HFFc6 (cell line): ENCODE measurements at regions not wholly inside any gene's neighbourhood (a gene's known extent, or its start where the extent isn't known, plus 50 kb on each side); places are given as distances from the start of the nearest gene placed in this dataset.

Experiments
- DNase-seq: peaks from one replicate; pipeline ENCODE4 v3.0.0-alpha.2; 2018
- H3K27ac Mint-ChIP-seq: 2 replicates; pipeline ENCODE4 v1.8.0; 2020; ENCODE audit warnings: mild to moderate bottlenecking, mixed read lengths
- H3K27me3 Mint-ChIP-seq: 2 replicates; pipeline ENCODE4 v1.8.0; 2021; ENCODE audit warnings: mild to moderate bottlenecking, moderate library complexity, mixed read lengths; ENCODE audit not compliant: insufficient read depth
- H3K36me3 Mint-ChIP-seq: 2 replicates; pipeline ENCODE4 v1.8.0; 2021; ENCODE audit warnings: low read depth, mixed read lengths
- H3K4me1 Mint-ChIP-seq: 2 replicates; pipeline ENCODE4 v1.8.0; 2020; ENCODE audit warnings: low read depth, mixed read lengths
- H3K4me3 Mint-ChIP-seq: 2 replicates; pipeline ENCODE4 v1.8.0; 2020; ENCODE audit warnings: mild to moderate bottlenecking, moderate library complexity, mixed read lengths
- H3K9me3 Mint-ChIP-seq: 2 replicates; pipeline ENCODE4 v1.8.0; 2020; ENCODE audit warnings: mild to moderate bottlenecking, mixed read lengths
- TF ChIP-seq, protein P1 (sequence below): fragments of 200-600 bp; sonication (generic); IDR thresholded peaks from 2 replicates; pipeline ENCODE4 v1.5.0; 2021; ENCODE audit warnings: antibody characterized with exemption, mild to moderate bottlenecking

DNA sequence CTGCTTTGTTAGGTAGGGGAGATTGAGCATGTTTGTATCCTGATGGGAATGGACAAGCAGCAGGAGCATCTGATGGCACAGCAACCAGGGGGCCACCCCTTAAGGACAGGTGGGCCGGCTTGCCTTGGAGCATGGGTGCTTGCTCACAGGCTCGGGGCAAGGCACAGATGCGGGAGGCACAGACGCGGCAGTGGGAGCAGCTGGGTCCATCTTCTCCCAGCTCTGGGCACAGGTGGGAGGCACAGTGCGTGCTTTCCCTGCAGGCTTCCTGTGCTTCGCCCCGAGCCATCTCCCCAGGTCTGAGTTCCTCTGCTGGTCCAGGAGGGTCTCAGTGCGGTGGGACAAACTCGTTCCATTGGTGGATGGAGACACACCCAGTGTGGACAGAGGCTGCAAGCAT is 73.6 kb upstream of the BHLHE23 start:
- TF ChIP-seq, protein P1, sequence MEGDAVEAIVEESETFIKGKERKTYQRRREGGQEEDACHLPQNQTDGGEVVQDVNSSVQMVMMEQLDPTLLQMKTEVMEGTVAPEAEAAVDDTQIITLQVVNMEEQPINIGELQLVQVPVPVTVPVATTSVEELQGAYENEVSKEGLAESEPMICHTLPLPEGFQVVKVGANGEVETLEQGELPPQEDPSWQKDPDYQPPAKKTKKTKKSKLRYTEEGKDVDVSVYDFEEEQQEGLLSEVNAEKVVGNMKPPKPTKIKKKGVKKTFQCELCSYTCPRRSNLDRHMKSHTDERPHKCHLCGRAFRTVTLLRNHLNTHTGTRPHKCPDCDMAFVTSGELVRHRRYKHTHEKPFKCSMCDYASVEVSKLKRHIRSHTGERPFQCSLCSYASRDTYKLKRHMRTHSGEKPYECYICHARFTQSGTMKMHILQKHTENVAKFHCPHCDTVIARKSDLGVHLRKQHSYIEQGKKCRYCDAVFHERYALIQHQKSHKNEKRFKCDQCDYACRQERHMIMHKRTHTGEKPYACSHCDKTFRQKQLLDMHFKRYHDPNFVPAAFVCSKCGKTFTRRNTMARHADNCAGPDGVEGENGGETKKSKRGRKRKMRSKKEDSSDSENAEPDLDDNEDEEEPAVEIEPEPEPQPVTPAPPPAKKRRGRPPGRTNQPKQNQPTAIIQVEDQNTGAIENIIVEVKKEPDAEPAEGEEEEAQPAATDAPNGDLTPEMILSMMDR = no peak
- no peaks in the 10 kb centered on the region for H3K4me1 Mint-ChIP-seq
- H3K27ac Mint-ChIP-seq = no peak overlapping the region
- no peak for DNase-seq
- peaks cover 16% of the 10 kb centered on the region for H3K27me3 Mint-ChIP-seq
- peaks cover 27% of the 10 kb centered on the region for H3K9me3 Mint-ChIP-seq
- peaks cover 6% of the 10 kb centered on the region for H3K36me3 Mint-ChIP-seq
- no peak overlapping the region for H3K4me3 Mint-ChIP-seq

DNA sequence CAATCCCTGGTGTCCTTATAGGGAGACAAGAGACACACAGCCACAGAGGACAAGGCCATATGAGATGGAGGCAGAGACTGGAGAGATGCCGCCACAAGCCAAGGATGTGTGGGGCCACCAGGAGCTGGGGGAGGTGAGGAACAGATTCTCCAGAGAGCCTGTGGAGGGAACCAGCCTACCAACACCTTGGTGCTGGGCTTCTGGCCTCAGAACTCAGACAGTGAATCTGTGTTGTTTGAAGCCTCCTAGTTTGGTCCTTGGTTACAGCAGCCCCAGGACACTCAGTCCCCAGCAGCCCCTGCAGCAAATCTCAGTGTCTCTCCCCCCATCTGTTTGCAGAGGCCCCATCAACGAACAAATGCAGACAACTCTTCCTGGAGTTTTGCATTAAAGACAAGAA is 73.2 kb upstream of the BHLHE23 start:
- Mint-ChIP-seq H3K27me3 (peaks cover 13% of the 10 kb centered on the region; the same call in 1 of the 2 replicates), H3K27ac (no peak overlapping the region), H3K9me3 (peaks cover 27% of the 10 kb centered on the region), H3K36me3 (peaks cover 6% of the 10 kb centered on the region), H3K4me3 (no peak overlapping the region), H3K4me1 (no peaks in the 10 kb centered on the region)
- DNase-seq = no peak
- TF ChIP-seq, protein P1 = no peak

DNA sequence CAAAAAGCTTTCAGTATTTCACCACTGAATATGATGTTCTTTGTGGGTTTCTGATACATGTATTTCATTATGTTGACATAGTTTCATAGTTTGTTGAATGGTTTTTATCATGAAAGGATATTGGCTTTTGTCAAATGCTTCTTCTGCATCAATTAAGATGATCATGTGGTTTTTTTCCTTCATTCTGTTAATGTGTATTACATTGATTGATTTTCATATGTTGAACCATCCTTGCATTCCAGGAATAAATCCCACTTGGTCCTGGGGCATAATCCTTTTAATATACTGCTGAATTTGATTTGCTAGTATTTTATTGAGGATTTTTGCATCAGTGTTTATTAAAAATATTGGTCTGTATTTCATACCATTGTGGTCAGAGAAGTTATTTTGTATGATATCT is 70.9 kb upstream of the BHLHE23 start:
- Mint-ChIP-seq H3K4me1 (no peaks in the 10 kb centered on the region), H3K27ac (no peak overlapping the region), H3K27me3 (peaks cover 12% of the 10 kb centered on the region; the same call in 1 of the 2 replicates), H3K36me3 (peaks cover 6% of the 10 kb centered on the region), H3K9me3 (peaks cover 27% of the 10 kb centered on the region), H3K4me3 (no peak overlapping the region)
- TF ChIP-seq, protein P1 = no peak
- DNase-seq = no peak

DNA sequence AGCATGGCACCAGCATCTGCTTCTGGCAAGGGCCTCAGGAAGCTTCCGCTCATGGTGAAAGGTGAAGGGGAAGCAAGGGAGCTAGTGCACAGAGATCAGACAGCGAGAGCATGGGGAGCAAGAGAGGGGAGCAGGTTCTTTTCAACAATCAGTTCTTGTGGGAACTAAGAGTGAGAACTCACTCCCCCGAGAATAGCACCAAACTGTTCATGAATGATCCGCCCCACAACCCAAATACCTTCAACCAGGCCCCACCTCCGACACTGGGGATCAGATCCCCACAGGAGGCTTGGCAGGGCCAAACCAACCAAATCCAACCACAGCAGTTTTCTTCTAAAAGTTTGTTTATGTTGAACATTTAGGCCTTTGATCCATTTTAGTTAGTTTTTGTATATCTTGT is 69.7 kb upstream of the BHLHE23 start:
- Mint-ChIP-seq H3K4me3 (no peak overlapping the region), H3K4me1 (peaks cover 4% of the 10 kb centered on the region), H3K9me3 (peaks cover 27% of the 10 kb centered on the region), H3K27ac (no peak overlapping the region), H3K27me3 (peaks cover 6% of the 10 kb centered on the region; the same call in 1 of the 2 replicates), H3K36me3 (peaks cover 6% of the 10 kb centered on the region)
- TF ChIP-seq, protein P1 = no peak
- DNase-seq = no peak

DNA sequence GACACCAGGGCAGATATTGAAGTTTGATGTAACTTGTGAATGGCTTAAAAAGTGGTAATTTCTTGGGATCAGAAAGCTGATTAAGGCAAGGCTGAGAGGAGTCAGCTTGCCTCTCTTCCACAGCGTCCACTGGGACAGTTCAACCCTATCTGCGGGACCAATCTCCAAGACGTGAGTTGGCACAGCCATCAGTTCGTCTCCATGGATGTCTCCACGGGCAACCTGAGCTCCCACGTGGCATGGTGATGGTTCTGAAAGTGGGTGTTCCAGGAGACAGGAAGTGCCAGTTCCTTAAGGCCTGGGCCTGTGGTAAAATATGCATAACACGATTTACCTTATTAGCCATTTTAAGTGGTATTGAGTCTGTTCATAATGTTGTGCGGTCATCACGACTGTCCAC is 67.9 kb upstream of the BHLHE23 start:
- H3K36me3 Mint-ChIP-seq = peaks cover 6% of the 10 kb centered on the region
- H3K4me1 Mint-ChIP-seq = peaks cover 13% of the 10 kb centered on the region
- H3K4me3 Mint-ChIP-seq = no peak overlapping the region
- TF ChIP-seq, protein P1 = no peak
- DNase-seq = no peak
- H3K27me3 Mint-ChIP-seq = peaks cover 9% of the 10 kb centered on the region; the same call in 1 of the 2 replicates
- H3K27ac Mint-ChIP-seq = no peak overlapping the region
- peaks cover 27% of the 10 kb centered on the region for H3K9me3 Mint-ChIP-seq

DNA sequence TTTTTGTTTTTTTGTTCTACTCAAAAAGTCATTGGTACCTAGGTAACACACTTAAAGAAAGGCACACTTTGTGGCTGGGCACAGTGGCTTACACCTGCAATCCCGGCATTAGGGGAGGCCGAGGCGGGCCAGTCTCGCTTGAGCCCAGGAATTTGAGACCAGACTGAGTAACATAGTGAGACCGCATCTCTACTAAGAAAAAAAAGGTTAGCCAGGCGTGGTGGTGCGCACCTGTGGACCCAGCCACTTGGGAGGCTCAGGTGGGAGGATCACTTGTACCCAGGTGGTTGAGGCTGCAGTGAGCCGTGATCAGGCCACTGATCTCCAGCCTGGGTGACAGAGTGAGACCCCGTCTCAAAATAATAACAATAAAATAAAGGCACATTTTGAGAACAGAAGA is 67.4 kb upstream of the BHLHE23 start:
- peaks cover 27% of the 10 kb centered on the region for H3K9me3 Mint-ChIP-seq
- no peak for DNase-seq
- peaks cover 13% of the 10 kb centered on the region for H3K4me1 Mint-ChIP-seq
- H3K27ac Mint-ChIP-seq = no peak overlapping the region
- peaks cover 6% of the 10 kb centered on the region for H3K36me3 Mint-ChIP-seq
- TF ChIP-seq, protein P1 = no peak
- no peak overlapping the region for H3K4me3 Mint-ChIP-seq
- peaks cover 9% of the 10 kb centered on the region; the same call in 1 of the 2 replicates for H3K27me3 Mint-ChIP-seq
